Loucy (cell line): ENCODE measurements at regions not wholly inside any gene's neighbourhood (a gene's known extent, or its start where the extent isn't known, plus 50 kb on each side); places are given as distances from the start of the nearest gene placed in this dataset.

Experiments
- H2AFZ ChIP-seq: fragments of 200-600 bp; sonication (generic); 2 replicates; pipeline ENCODE4 v1.6.0; 2016; ENCODE audit warnings: antibody characterized with exemption, mild to moderate bottlenecking, low read length, moderate library complexity
- H3F3A ChIP-seq: fragments of 200-600 bp; 2 replicates; pipeline ENCODE4 v1.6.0; 2016; ENCODE audit warnings: antibody characterized with exemption, low read depth, mild to moderate bottlenecking
- H3K27me3 ChIP-seq: fragments of 200-600 bp; sonication (generic); 2 replicates; pipeline ENCODE4 v1.6.1; 2014; ENCODE audit warnings: low read length, mild to moderate bottlenecking; ENCODE audit not compliant: insufficient read depth, poor library complexity, severe bottlenecking
- H3K36me3 ChIP-seq: fragments of 200-600 bp; sonication (generic); 2 replicates; pipeline ENCODE4 v1.6.1; 2016; ENCODE audit warnings: low read length; ENCODE audit not compliant: insufficient read depth
- H3K4me1 ChIP-seq: fragments of 200-600 bp; sonication (generic); 2 replicates; pipeline ENCODE4 v1.5.1; 2014; ENCODE audit warnings: low read length, mild to moderate bottlenecking; ENCODE audit not compliant: insufficient read depth, poor library complexity, severe bottlenecking
- H3K4me2 ChIP-seq: fragments of 200-600 bp; sonication (generic); 2 replicates; pipeline ENCODE4 v1.6.0; 2014; ENCODE audit warnings: antibody characterized with exemption, low read length, low read depth, mild to moderate bottlenecking; ENCODE audit not compliant: poor library complexity, severe bottlenecking
- H3K4me3 ChIP-seq: fragments of 200-600 bp; sonication (generic); 2 replicates; pipeline ENCODE4 v1.5.1; 2014; ENCODE audit warnings: low read length, mild to moderate bottlenecking, mixed read lengths; ENCODE audit not compliant: poor library complexity, severe bottlenecking
- H3K79me2 ChIP-seq: fragments of 200-600 bp; sonication (generic); 2 replicates; pipeline ENCODE4 v1.6.1; 2014; ENCODE audit warnings: low read length; ENCODE audit not compliant: insufficient read depth
- H3K9ac ChIP-seq: fragments of 200-600 bp; sonication (generic); 2 replicates; pipeline ENCODE4 v1.6.0; 2014; ENCODE audit warnings: mild to moderate bottlenecking, low read depth, low read length, moderate library complexity; ENCODE audit not compliant: poor library complexity, severe bottlenecking
- H3K9me2 ChIP-seq: fragments of 200-600 bp; sonication (generic); replicated peaks from 2 replicates; pipeline ENCODE4 v1.6.1; 2016; ENCODE audit warnings: low read depth, low read length, mixed read lengths
- H3K9me3 ChIP-seq: fragments of 200-600 bp; sonication (generic); 2 replicates; pipeline ENCODE4 v1.6.1; 2014; ENCODE audit warnings: mild to moderate bottlenecking, antibody characterized with exemption, low read length, low read depth; ENCODE audit not compliant: insufficient read depth
- H4K20me1 ChIP-seq: fragments of 200-600 bp; sonication (generic); 2 replicates; pipeline ENCODE4 v1.6.0; 2014; ENCODE audit warnings: antibody characterized with exemption, low read length, mild to moderate bottlenecking; ENCODE audit not compliant: insufficient read depth, poor library complexity, severe bottlenecking
- EZH2phosphoT487 ChIP-seq: fragments of 200-600 bp; IDR thresholded peaks from 2 replicates; pipeline ENCODE4 v1.6.1; 2018; ENCODE audit warnings: antibody characterized with exemption, mild to moderate bottlenecking, moderate library complexity, borderline replicate concordance
- TF ChIP-seq, protein P1 (sequence below): fragments of 200-600 bp; sonication (generic); conservative IDR thresholded peaks from 2 replicates; pipeline ENCODE4 v1.5.1; 2014; ENCODE audit warnings: mild to moderate bottlenecking, antibody characterized with exemption, low read length

DNA sequence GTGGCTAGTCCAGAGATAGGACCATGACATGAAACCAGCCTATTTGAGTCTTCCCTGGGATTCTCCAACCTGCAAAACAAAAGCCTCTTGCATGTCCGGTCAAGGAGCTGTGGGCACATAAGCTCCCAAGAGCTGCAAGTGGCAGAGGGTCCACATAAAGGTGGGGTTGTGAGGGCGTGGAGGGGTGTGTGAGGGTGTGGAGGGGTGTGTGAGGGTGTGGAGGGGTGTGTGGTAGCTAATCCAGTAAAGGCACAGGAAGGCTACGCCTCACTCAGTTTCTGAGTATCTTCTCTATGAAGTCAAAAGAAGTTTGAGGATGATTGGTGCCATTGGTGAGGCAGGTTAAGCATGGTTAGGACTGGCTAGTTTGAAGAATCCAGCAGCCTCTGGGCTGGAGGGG, 259.4 kb upstream of the NSMCE3 start:
- H2AFZ ChIP-seq = no peak overlapping the region
- peaks cover 5% of the 10 kb centered on the region for H3K4me1 ChIP-seq
- no peaks in the 10 kb centered on the region for H3K36me3 ChIP-seq
- no peaks in the 10 kb centered on the region for H3K9me2 ChIP-seq
- H3F3A ChIP-seq = no peaks in the 10 kb centered on the region
- no peaks in the 10 kb centered on the region for H3K27me3 ChIP-seq
- H4K20me1 ChIP-seq = no peaks in the 10 kb centered on the region
- no peak overlapping the region for H3K9ac ChIP-seq
- no peaks in the 10 kb centered on the region for H3K9me3 ChIP-seq
- no peak overlapping the region for H3K4me3 ChIP-seq
- no peaks in the 10 kb centered on the region for H3K79me2 ChIP-seq
- no peak for TF ChIP-seq EZH2phosphoT487
- TF ChIP-seq, protein P1, sequence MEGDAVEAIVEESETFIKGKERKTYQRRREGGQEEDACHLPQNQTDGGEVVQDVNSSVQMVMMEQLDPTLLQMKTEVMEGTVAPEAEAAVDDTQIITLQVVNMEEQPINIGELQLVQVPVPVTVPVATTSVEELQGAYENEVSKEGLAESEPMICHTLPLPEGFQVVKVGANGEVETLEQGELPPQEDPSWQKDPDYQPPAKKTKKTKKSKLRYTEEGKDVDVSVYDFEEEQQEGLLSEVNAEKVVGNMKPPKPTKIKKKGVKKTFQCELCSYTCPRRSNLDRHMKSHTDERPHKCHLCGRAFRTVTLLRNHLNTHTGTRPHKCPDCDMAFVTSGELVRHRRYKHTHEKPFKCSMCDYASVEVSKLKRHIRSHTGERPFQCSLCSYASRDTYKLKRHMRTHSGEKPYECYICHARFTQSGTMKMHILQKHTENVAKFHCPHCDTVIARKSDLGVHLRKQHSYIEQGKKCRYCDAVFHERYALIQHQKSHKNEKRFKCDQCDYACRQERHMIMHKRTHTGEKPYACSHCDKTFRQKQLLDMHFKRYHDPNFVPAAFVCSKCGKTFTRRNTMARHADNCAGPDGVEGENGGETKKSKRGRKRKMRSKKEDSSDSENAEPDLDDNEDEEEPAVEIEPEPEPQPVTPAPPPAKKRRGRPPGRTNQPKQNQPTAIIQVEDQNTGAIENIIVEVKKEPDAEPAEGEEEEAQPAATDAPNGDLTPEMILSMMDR = no peak
- H3K4me2 ChIP-seq = no peak overlapping the region

DNA sequence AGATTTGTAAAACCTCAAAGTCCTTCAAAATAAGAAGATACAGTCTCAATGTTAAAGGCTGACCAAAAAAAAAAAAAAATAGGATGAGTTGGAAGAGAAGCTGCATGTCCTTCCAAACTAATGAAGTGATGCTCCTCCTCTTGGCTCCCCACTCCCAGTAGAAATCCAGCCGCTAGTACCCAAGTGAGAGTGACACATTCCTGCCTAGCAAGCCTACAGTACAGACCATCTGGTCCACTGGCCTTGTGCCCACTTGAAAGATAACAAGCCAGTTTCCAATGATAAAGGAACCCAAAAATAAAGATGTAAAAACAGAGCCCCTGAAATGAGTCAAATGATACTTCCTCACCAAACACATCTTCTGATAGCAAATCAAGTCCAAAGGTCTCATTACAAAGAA, 258.7 kb upstream of the NSMCE3 start:
- Histone ChIP-seq H3F3A (no peaks in the 10 kb centered on the region), H3K4me3 (no peak overlapping the region), H3K27me3 (no peaks in the 10 kb centered on the region), H4K20me1 (no peaks in the 10 kb centered on the region), H3K79me2 (no peaks in the 10 kb centered on the region), H3K9ac (no peak overlapping the region), H3K4me2 (no peak overlapping the region), H3K4me1 (peaks cover 5% of the 10 kb centered on the region), H2AFZ (no peak overlapping the region), H3K36me3 (no peaks in the 10 kb centered on the region), H3K9me2 (no peaks in the 10 kb centered on the region), H3K9me3 (no peaks in the 10 kb centered on the region)
- TF ChIP-seq, protein P1 = no peak
- TF ChIP-seq EZH2phosphoT487 = no peak

DNA sequence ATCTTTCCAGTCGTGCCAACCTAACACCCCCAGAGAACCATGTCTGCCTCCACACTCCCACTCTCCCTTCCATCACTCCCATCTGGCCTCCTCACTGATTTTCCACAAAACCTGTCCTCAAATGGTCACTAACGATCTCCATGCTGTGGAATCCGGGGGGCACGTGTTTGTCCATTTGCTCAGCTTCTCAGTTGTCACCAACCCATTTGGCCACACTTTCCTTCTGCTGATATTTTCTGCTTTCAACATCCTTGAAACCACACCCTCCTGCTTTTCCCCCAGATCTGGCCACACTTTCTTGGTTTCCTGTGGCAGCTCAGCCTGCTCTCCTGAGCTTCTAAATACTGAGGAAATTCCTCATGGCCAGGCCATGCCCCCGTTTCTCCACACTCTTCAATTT, 257.2 kb upstream of the NSMCE3 start:
- Histone ChIP-seq H3K79me2 (no peaks in the 10 kb centered on the region), H3K27me3 (no peaks in the 10 kb centered on the region), H4K20me1 (no peaks in the 10 kb centered on the region), H3K36me3 (no peaks in the 10 kb centered on the region), H3K4me1 (peaks cover 17% of the 10 kb centered on the region), H3F3A (no peaks in the 10 kb centered on the region), H3K4me2 (no peak overlapping the region), H3K9ac (no peak overlapping the region), H3K4me3 (no peak overlapping the region), H2AFZ (no peak overlapping the region), H3K9me3 (no peaks in the 10 kb centered on the region), H3K9me2 (no peaks in the 10 kb centered on the region)
- TF ChIP-seq, protein P1 = no peak
- TF ChIP-seq EZH2phosphoT487 = no peak
